ENCODE measurements at regions not wholly inside any gene's neighbourhood (a gene's known extent, or its start where the extent isn't known, plus 50 kb on each side); places are given as distances from the start of the nearest gene placed in this dataset.

- no peak for TF ChIP-seq CTCF (IDR thresholded peaks at IDR 0.05; ENCODE audit: insufficient read depth, missing control alignments)
- FAIRE-seq (no peak), DNase-seq (ENCODE audit: insufficient read length, low spot score) (no peak)
Measured at GRCh38 chr7:25879799-25880198, 272.2 kb upstream of the NFE2L3 start.

- TF ChIP-seq CTCF (IDR thresholded peaks at IDR 0.05; ENCODE audit: insufficient read depth, missing control alignments) = no peak
- DNase-seq (ENCODE audit: insufficient read length, low spot score) (no peak), FAIRE-seq (no peak)
Measured at GRCh38 chr7:25881317-25882037, 270.5 kb upstream of the NFE2L3 start.

GRCh38 chr7:25882151-25882773, 269.7 kb upstream of the NFE2L3 start:
- DNase-seq (ENCODE audit: insufficient read length, low spot score) = no peak
- no peak for TF ChIP-seq CTCF (IDR thresholded peaks at IDR 0.05; ENCODE audit: insufficient read depth, missing control alignments)
- no peak for FAIRE-seq

- FAIRE-seq (no peak), DNase-seq (ENCODE audit: insufficient read length, low spot score) (no peak)
- TF ChIP-seq CTCF (IDR thresholded peaks at IDR 0.05; ENCODE audit: insufficient read depth, missing control alignments) = no peak
Measured at GRCh38 chr7:25884265-25884828, 267.7 kb upstream of the NFE2L3 start.

- no peak for TF ChIP-seq CTCF (IDR thresholded peaks at IDR 0.05; ENCODE audit: insufficient read depth, missing control alignments)
- no peak for DNase-seq (ENCODE audit: insufficient read length, low spot score)
Measured at GRCh38 chr7:25885057-25885576, 266.9 kb upstream of the NFE2L3 start.

GRCh38 chr7:25886387-25887240, 265.4 kb upstream of the NFE2L3 start:
- FAIRE-seq (no peak), DNase-seq (ENCODE audit: insufficient read length, low spot score) (no peak)
- TF ChIP-seq CTCF (IDR thresholded peaks at IDR 0.05; ENCODE audit: insufficient read depth, missing control alignments) = no peak

More at GRCh38 chr7:25885057-25885576, 266.9 kb upstream of the NFE2L3 start:
- no peak for FAIRE-seq

Data from D721Med (cell line).